ENCODE measurements at regions not wholly inside any gene's neighbourhood (a gene's known extent, or its start where the extent isn't known, plus 50 kb on each side); places are given as distances from the start of the nearest gene placed in this dataset.

GRCh38 chr20:37598575-37599342 is 71.1 kb upstream of the BLCAP start:
- no peak for DNase-seq (ENCODE audit: low read depth in 2 of 2)

- DNase-seq (ENCODE audit: low read depth in 2 of 2): no peak
Observed at GRCh38 chr20:37598100-37598543, 70.4 kb upstream of the BLCAP start.

GRCh38 chr20:37596890-37597536 is 69.3 kb upstream of the BLCAP start:
- DNase-seq (ENCODE audit: low read depth in 2 of 2): no peak

- DNase-seq (ENCODE audit: low read depth in 2 of 2): no peak
Observed at GRCh38 chr20:37596168-37596567, 68.5 kb upstream of the BLCAP start.

DNA sequence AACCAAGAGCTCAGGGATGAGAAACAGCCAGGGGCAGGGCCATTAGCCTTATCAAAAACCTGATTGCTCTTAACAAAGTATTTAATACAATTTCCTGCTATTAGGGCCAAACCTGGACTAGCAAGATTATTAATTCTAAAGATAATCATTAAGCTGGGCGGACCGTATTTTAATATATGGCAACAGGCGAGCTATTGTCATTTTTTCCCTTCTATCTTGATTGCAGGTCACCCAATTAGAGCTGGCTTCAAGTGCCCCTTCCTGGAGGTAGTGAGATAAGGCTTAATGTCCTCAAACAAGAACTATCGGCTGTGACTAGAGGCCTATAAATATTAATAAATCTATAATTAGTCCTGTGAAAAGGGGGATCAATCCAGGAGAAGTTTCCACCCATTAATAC is 66.0 kb upstream of the BLCAP start:
- DNase-seq (ENCODE audit: low read depth in 2 of 2): no peak

DNA sequence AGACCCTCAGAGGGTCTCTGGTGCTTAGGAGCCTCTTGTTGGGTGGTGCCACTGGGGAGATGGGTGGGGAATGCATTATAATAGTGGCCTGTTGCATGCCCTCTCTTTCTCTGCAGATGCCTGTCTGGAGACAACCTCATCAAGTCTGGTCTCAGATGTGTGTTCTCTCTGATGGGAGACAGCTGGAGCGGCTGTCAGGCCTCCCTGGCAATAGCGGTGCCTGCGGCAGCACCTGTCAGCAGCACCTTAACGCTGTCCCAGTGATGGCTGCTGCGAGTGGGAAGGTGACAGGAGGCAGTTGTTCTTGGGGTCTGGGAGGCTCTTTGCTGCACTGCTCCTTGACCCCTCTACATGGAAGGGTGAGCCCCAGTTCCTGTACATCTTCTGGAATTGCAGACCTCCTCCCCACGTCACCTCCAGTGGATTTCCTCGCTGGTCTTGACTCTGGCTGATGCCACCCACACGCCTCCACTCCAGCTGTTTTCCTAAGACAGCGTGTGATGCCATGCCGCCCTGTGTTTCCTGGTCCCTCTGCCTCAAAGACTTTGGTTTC is 63.3 kb upstream of the BLCAP start:
- no peak for DNase-seq (ENCODE audit: low read depth in 2 of 2)

GRCh38 chr20:37586078-37586477 is 58.4 kb upstream of the BLCAP start:
- no peak for DNase-seq (ENCODE audit: low read depth in 2 of 2)

DNA sequence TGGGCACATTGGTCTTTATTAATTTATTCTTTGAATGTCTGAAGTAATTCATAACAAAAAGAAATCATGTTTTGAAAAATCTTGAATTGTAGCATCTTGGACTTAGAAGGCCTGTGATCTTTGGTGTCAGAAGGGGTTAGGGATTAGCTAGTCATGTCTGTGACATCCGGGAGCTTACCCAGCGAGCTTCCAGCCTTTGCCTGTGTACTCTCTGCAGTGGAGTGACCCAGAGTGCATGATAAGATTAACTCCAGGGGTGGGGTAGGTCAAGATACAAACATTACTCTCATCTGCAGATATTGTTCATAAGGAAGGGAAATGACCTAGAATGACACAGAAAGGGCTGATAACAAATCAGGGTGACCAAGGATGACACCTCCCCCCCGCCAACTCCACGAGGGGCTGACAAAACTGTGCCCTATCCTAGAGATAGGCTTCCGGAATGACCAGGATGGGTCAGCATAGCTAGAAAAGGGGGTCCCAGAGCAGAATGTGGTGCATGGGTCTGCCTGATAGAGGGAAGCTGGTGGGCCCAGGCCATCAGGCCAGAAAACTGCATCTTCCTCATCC is 56.6 kb upstream of the BLCAP start:
- DNase-seq (ENCODE audit: low read depth in 2 of 2): no peak

- DNase-seq (ENCODE audit: low read depth in 2 of 2): no peak
Observed at GRCh38 chr20:37581246-37581645, 53.6 kb upstream of the BLCAP start.

DNA sequence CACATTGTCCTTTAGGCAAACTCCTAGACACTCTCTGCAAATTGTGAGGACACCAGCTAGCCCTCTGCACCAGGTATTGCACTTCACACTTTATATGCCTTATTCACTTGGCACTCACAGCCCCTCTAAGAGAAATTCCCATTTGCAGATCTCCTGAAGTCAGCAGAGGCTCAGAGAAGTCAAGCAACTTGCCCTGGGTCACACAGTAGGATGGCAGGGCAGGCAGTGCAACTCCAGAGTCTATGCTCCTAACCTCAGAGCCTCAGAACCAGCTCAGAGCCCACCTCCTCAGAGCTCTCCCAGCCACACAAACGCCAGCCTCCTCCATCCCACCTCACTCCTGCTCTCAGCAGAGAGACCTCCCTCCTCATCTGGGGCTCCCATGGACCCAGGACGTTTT is 52.4 kb upstream of the BLCAP start:
- DNase-seq (ENCODE audit: low read depth in 2 of 2): no peak

DNA sequence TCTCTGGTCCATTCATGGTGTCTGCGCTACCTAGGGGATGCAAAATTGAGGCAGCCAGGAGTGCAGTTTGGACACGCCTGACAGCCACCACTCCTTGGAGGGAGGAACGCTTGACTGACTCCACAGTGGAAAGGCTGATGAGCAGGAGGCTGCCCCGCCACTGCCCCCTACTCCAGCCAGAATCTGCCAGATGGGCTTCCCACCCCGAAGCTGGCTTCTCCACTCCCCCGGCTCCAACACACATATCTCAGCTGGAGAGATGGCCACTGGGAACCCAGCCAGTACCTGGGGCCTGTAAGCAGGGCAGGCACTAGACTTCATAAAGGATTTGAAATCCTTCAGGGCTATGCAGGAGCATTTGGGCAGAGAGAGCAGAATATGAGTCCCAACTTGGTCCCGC is 51.4 kb upstream of the BLCAP start:
- no peak for DNase-seq (ENCODE audit: low read depth in 2 of 2)

GRCh38 chr20:37577981-37578380 is 50.3 kb upstream of the BLCAP start:
- DNase-seq (ENCODE audit: low read depth in 2 of 2): no peak

All from lung microvascular endothelial cell (primary cell).